DMS153 (cell line): ENCODE measurements at regions not wholly inside any gene's neighbourhood (a gene's known extent, or its start where the extent isn't known, plus 50 kb on each side); places are given as distances from the start of the nearest gene placed in this dataset.
A peak's percentile ranks its signal among the peaks of the same experiment; 100 is the strongest.
"Not testable (repeated sequence)": the region's sequence is repeated elsewhere in the genome, so short reads cannot be mapped to it uniquely, and the experiment has no call there.

Experiments
- DNase-seq: peaks from one replicate; lab custom pipeline; 2025; lab: John Stamatoyannopoulos, UW

- no peak for DNase-seq
Measured at GRCh38 chr4:128758314-128758922, 51.1 kb upstream of the JADE1 start.

GRCh38 chr4:128757712-128758111 is 51.8 kb upstream of the JADE1 start:
- DNase-seq, result peak; percentile 26

- DNase-seq, result no peak
Measured at GRCh38 chr4:128751354-128751753, 58.1 kb upstream of the JADE1 start.

- DNase-seq, result not testable (repeated sequence)
Measured at GRCh38 chr4:128741748-128742147, 67.8 kb upstream of the JADE1 start.

GRCh38 chr4:128737098-128737513 is 72.4 kb upstream of the JADE1 start:
- DNase-seq, result no peak

- no peak for DNase-seq
Measured at GRCh38 chr4:128735714-128736113, 73.8 kb upstream of the JADE1 start.

GRCh38 chr4:128728190-128728589 is 81.3 kb upstream of the JADE1 start:
- no peak for DNase-seq

GRCh38 chr4:128727658-128728057 is 81.8 kb upstream of the JADE1 start:
- DNase-seq, result no peak

GRCh38 chr4:128725405-128726055 is 84.0 kb upstream of the JADE1 start:
- no peak for DNase-seq

- no peak for DNase-seq
Measured at GRCh38 chr4:128722911-128723310, 86.6 kb upstream of the JADE1 start.

GRCh38 chr4:128721896-128722295 is 87.6 kb upstream of the JADE1 start:
- DNase-seq, result no peak

GRCh38 chr4:128720270-128720669 is 89.2 kb upstream of the JADE1 start:
- no peak for DNase-seq

GRCh38 chr4:128718768-128719167 is 90.7 kb upstream of the JADE1 start:
- DNase-seq, result no peak

GRCh38 chr4:128716338-128716737 is 93.2 kb upstream of the JADE1 start:
- no peak for DNase-seq

GRCh38 chr4:128715616-128716015 is 93.9 kb upstream of the JADE1 start:
- DNase-seq, result no peak

- no peak for DNase-seq
Measured at GRCh38 chr4:128711361-128711760, 98.1 kb upstream of the JADE1 start.

- no peak for DNase-seq
Measured at GRCh38 chr4:128709268-128709667, 100.2 kb upstream of the JADE1 start.

GRCh38 chr4:128707864-128708263 is 101.6 kb upstream of the JADE1 start:
- no peak for DNase-seq

GRCh38 chr4:128703948-128704347 is 105.6 kb upstream of the JADE1 start:
- no peak for DNase-seq

GRCh38 chr4:128700659-128701350 is 108.7 kb upstream of the JADE1 start:
- DNase-seq, result no peak

GRCh38 chr4:128698386-128698785 is 111.1 kb upstream of the JADE1 start:
- DNase-seq, result no peak

- no peak for DNase-seq
Measured at GRCh38 chr4:128697323-128697722, 112.2 kb upstream of the JADE1 start.

- no peak for DNase-seq
Measured at GRCh38 chr4:128690011-128690410, 119.5 kb upstream of the JADE1 start.
